BLaER1 (cell line): ENCODE measurements at regions not wholly inside any gene's neighbourhood (a gene's known extent, or its start where the extent isn't known, plus 50 kb on each side); places are given as distances from the start of the nearest gene placed in this dataset.

Experiments used
- H3K27ac ChIP-seq: shearing (Covaris generic); formaldehyde crosslinking; 2 replicates; pipeline ENCODE4 v1.8.1; 2022
- H3K27me3 ChIP-seq: shearing (Covaris generic); formaldehyde crosslinking; 2 replicates; pipeline ENCODE4 v1.8.1; 2022
- H3K36me3 ChIP-seq: shearing (Covaris generic); formaldehyde crosslinking; 2 replicates; pipeline ENCODE4 v1.8.1; 2022
- H3K4me1 ChIP-seq: shearing (Covaris generic); formaldehyde crosslinking; 2 replicates; pipeline ENCODE4 v1.8.1; 2022
- H3K4me2 ChIP-seq: shearing (Covaris generic); formaldehyde crosslinking; 2 replicates; pipeline ENCODE4 v1.8.1; 2022
- H3K4me3 ChIP-seq: shearing (Covaris generic); formaldehyde crosslinking; 2 replicates; pipeline ENCODE4 v1.8.1; 2022
- H3K9ac ChIP-seq: shearing (Covaris generic); formaldehyde crosslinking; 2 replicates; pipeline ENCODE4 v1.8.1; 2022
- H3K9me3 ChIP-seq: shearing (Covaris generic); formaldehyde crosslinking; 2 replicates; pipeline ENCODE4 v1.8.1; 2022
- H4K20me1 ChIP-seq: shearing (Covaris generic); formaldehyde crosslinking; 2 replicates; pipeline ENCODE4 v1.8.1; 2022
- Cebpa-rat ChIP-seq: shearing (Covaris generic); IDR thresholded peaks from 2 replicates; pipeline ENCODE4 v1.8.1; 2022

GRCh38 chr16:27720731-27721530 is 171.0 kb downstream of the KATNIP start:
- Histone ChIP-seq H3K9ac (no peak overlapping the region; the same call in 1 of the 2 replicates), H3K27ac (peak overlapping the region; percentile 66), H3K4me1 (peaks cover 82% of the 10 kb centered on the region), H3K9me3 (no peaks in the 10 kb centered on the region), H3K27me3 (no peaks in the 10 kb centered on the region), H3K36me3 (peaks cover 7% of the 10 kb centered on the region; the same call in 1 of the 2 replicates), H4K20me1 (no peaks in the 10 kb centered on the region), H3K4me3 (no peak overlapping the region), H3K4me2 (peak overlapping the region; percentile 69)
- no peak for TF ChIP-seq Cebpa-rat

GRCh38 chr16:27721531-27722181 is 171.7 kb downstream of the KATNIP start:
- Histone ChIP-seq H3K4me3 (no peak overlapping the region), H3K36me3 (peaks cover 14% of the 10 kb centered on the region; the same call in 1 of the 2 replicates), H3K4me1 (peaks cover 83% of the 10 kb centered on the region), H3K27ac (peak overlapping the region; percentile 66), H3K9ac (no peak overlapping the region; the same call in 1 of the 2 replicates), H4K20me1 (no peaks in the 10 kb centered on the region), H3K9me3 (no peaks in the 10 kb centered on the region), H3K27me3 (no peaks in the 10 kb centered on the region), H3K4me2 (peak overlapping the region; percentile 69)
- TF ChIP-seq Cebpa-rat: no peak

- no peaks in the 10 kb centered on the region for H3K27me3 ChIP-seq
- peaks cover 20% of the 10 kb centered on the region; the same call in 1 of the 2 replicates for H3K36me3 ChIP-seq
- no peak overlapping the region for H3K9ac ChIP-seq
- TF ChIP-seq Cebpa-rat: no peak
- H3K4me3 ChIP-seq: no peak overlapping the region
- peak overlapping the region; percentile 69 for H3K4me2 ChIP-seq
- no peaks in the 10 kb centered on the region for H4K20me1 ChIP-seq
- no peaks in the 10 kb centered on the region for H3K9me3 ChIP-seq
- H3K4me1 ChIP-seq: peaks cover 79% of the 10 kb centered on the region
- H3K27ac ChIP-seq: peak overlapping the region; percentile 66
These were observed 172.3 kb downstream of the KATNIP start for GRCh38 chr16:27722207-27722606.

- Histone ChIP-seq H4K20me1 (no peaks in the 10 kb centered on the region), H3K4me3 (no peak overlapping the region), H3K27me3 (no peaks in the 10 kb centered on the region), H3K4me2 (0 out of 2 replicates have a peak overlapping the region, but pooled peaks have one; percentile 25), H3K9ac (no peak overlapping the region), H3K27ac (peak overlapping the region; percentile 33; the same call in 1 of the 2 replicates), H3K4me1 (peaks cover 73% of the 10 kb centered on the region), H3K9me3 (no peaks in the 10 kb centered on the region), H3K36me3 (peaks cover 23% of the 10 kb centered on the region; the same call in 1 of the 2 replicates)
- TF ChIP-seq Cebpa-rat: no peak
These were observed 173.0 kb downstream of the KATNIP start for GRCh38 chr16:27722892-27723450.

- Histone ChIP-seq H3K4me3 (no peak overlapping the region), H3K4me1 (peaks cover 73% of the 10 kb centered on the region), H3K27ac (peak overlapping the region; percentile 15), H3K9ac (no peak overlapping the region), H4K20me1 (no peaks in the 10 kb centered on the region), H3K36me3 (peaks cover 23% of the 10 kb centered on the region; the same call in 1 of the 2 replicates), H3K27me3 (no peaks in the 10 kb centered on the region), H3K9me3 (no peaks in the 10 kb centered on the region), H3K4me2 (peak overlapping the region; percentile 25)
- no peak for TF ChIP-seq Cebpa-rat
These were observed 174.0 kb downstream of the KATNIP start for GRCh38 chr16:27723711-27724481.

- no peaks in the 10 kb centered on the region for H4K20me1 ChIP-seq
- H3K27ac ChIP-seq: no peak overlapping the region
- H3K4me2 ChIP-seq: peak overlapping the region; percentile 25; the same call in 1 of the 2 replicates
- H3K27me3 ChIP-seq: no peaks in the 10 kb centered on the region
- TF ChIP-seq Cebpa-rat: no peak
- H3K4me1 ChIP-seq: peaks cover 78% of the 10 kb centered on the region
- H3K9ac ChIP-seq: no peak overlapping the region
- no peaks in the 10 kb centered on the region for H3K9me3 ChIP-seq
- no peak overlapping the region for H3K4me3 ChIP-seq
- H3K36me3 ChIP-seq: peaks cover 23% of the 10 kb centered on the region; the same call in 1 of the 2 replicates
These were observed 174.7 kb downstream of the KATNIP start for GRCh38 chr16:27724482-27725235.

- Histone ChIP-seq H3K27me3 (no peaks in the 10 kb centered on the region), H3K4me2 (peak overlapping the region; percentile 18; the same call in 1 of the 2 replicates), H4K20me1 (no peaks in the 10 kb centered on the region), H3K9me3 (no peaks in the 10 kb centered on the region), H3K4me3 (no peak overlapping the region), H3K9ac (no peak overlapping the region), H3K36me3 (peaks cover 23% of the 10 kb centered on the region; the same call in 1 of the 2 replicates), H3K27ac (no peak overlapping the region), H3K4me1 (peaks cover 83% of the 10 kb centered on the region)
- TF ChIP-seq Cebpa-rat: no peak
These were observed 175.5 kb downstream of the KATNIP start for GRCh38 chr16:27725236-27726000.

GRCh38 chr16:27726621-27727261 is 176.8 kb downstream of the KATNIP start:
- H3K27ac ChIP-seq: no peak overlapping the region
- no peaks in the 10 kb centered on the region for H3K27me3 ChIP-seq
- no peak for TF ChIP-seq Cebpa-rat
- no peak overlapping the region for H3K4me2 ChIP-seq
- peaks cover 23% of the 10 kb centered on the region; the same call in 1 of the 2 replicates for H3K36me3 ChIP-seq
- no peak overlapping the region for H3K9ac ChIP-seq
- peaks cover 76% of the 10 kb centered on the region for H3K4me1 ChIP-seq
- no peaks in the 10 kb centered on the region for H4K20me1 ChIP-seq
- H3K9me3 ChIP-seq: no peaks in the 10 kb centered on the region
- H3K4me3 ChIP-seq: no peak overlapping the region
